T-helper 17 cell (primary cell): ENCODE measurements at regions not wholly inside any gene's neighbourhood (a gene's known extent, or its start where the extent isn't known, plus 50 kb on each side); places are given as distances from the start of the nearest gene placed in this dataset.
"Not testable (repeated sequence)": the region's sequence is repeated elsewhere in the genome, so short reads cannot be mapped to it uniquely, and the experiment has no call there.

ENCODE experiments used
- ATAC-seq: fragments of 150-1000 bp; cut with Tn5 transposase; 2 replicates; pipeline ENCODE4 v1.10.0; 2021; ENCODE audit warnings: mild to moderate bottlenecking, moderate library complexity
- DNase-seq, 3 donors: peaks; one replicate each; pipeline versions ENCODE4 v3.0.0 to v3.0.0-alpha.2; 2020 to 2021
- H3K9me3 ChIP-seq: one replicate; pipeline ENCODE4 v1.7.0; 2013; ENCODE audit warnings: low read length, mild to moderate bottlenecking; ENCODE audit not compliant: control insufficient read depth, poor library complexity, severe bottlenecking
- H3K27ac Mint-ChIP-seq: one replicate; pipeline ENCODE4 v1.8.0; 2022; ENCODE audit warnings: mild to moderate bottlenecking, moderate library complexity, mixed read lengths
- H3K27me3 Mint-ChIP-seq: one replicate; pipeline ENCODE4 v1.8.0; 2022; ENCODE audit warnings: mixed read lengths
- H3K36me3 Mint-ChIP-seq: one replicate; pipeline ENCODE4 v1.8.0; 2022; ENCODE audit warnings: low read depth, mixed read lengths
- H3K4me1 Mint-ChIP-seq: one replicate; pipeline ENCODE4 v1.8.0; 2022; ENCODE audit warnings: mild to moderate bottlenecking, mixed read lengths
- H3K4me3 Mint-ChIP-seq: one replicate; pipeline ENCODE4 v1.8.0; 2022; ENCODE audit warnings: mild to moderate bottlenecking, moderate library complexity, mixed read lengths

DNA sequence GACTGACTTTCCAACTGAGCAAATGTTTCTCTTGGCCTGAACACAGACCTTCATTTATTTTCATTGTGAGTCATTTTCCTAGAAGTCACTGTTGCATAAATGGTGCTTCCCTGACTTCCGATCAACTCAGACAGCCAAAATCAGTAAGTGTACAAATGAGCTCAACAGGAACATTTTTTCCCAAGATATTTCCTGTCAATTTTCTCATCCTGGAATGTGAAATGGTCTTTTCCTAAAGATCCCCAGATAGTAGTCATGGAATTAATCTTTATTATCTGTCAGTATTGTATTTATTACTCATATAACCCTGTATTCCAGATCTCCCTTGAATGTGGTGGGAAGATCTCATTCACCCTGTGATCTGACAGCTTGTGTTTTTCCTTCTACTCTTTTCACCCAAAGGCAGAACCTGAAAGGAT, 360.3 kb upstream of the KIF2B start:
- Mint-ChIP-seq H3K36me3 (no peaks in the 10 kb centered on the region), H3K4me3 (no peak overlapping the region), H3K27me3 (no peaks in the 10 kb centered on the region), H3K4me1 (no peaks in the 10 kb centered on the region), H3K27ac (no peak overlapping the region)
- DNase-seq (no peak), ATAC-seq (no peak)
- no peaks in the 10 kb centered on the region for H3K9me3 ChIP-seq

GRCh38 chr17:53455943-53456342, 366.8 kb upstream of the KIF2B start:
- DNase-seq, H3K36me3 Mint-ChIP-seq, H3K27ac Mint-ChIP-seq: not testable (repeated sequence)

GRCh38 chr17:53454337-53454736, 368.4 kb upstream of the KIF2B start:
- H3K36me3 Mint-ChIP-seq: no peaks in the 10 kb centered on the region
- no peak overlapping the region for H3K27ac Mint-ChIP-seq
- no peaks in the 10 kb centered on the region for H3K9me3 ChIP-seq
- H3K27me3 Mint-ChIP-seq: no peaks in the 10 kb centered on the region
- ATAC-seq: no peak
- no peaks in the 10 kb centered on the region for H3K4me1 Mint-ChIP-seq
- H3K4me3 Mint-ChIP-seq: no peak overlapping the region
- no peak for DNase-seq

More at GRCh38 chr17:53455943-53456342, 366.8 kb upstream of the KIF2B start:
- ATAC-seq, H3K27me3 Mint-ChIP-seq, H3K4me1 Mint-ChIP-seq, H3K9me3 ChIP-seq, H3K4me3 Mint-ChIP-seq: not testable (repeated sequence)

GRCh38 chr17:53449324-53449723, 373.4 kb upstream of the KIF2B start:
- H3K27me3 Mint-ChIP-seq: no peaks in the 10 kb centered on the region
- H3K36me3 Mint-ChIP-seq: no peaks in the 10 kb centered on the region
- ATAC-seq (no peak), DNase-seq (no peak)
- no peaks in the 10 kb centered on the region for H3K4me1 Mint-ChIP-seq
- H3K27ac Mint-ChIP-seq: no peak overlapping the region
- no peaks in the 10 kb centered on the region for H3K9me3 ChIP-seq
- no peak overlapping the region for H3K4me3 Mint-ChIP-seq

- Mint-ChIP-seq H3K36me3 (no peaks in the 10 kb centered on the region), H3K4me3 (no peak overlapping the region), H3K4me1 (no peaks in the 10 kb centered on the region), H3K27ac (no peak overlapping the region), H3K27me3 (no peaks in the 10 kb centered on the region)
- no peaks in the 10 kb centered on the region for H3K9me3 ChIP-seq
- ATAC-seq (no peak), DNase-seq (no peak)
Measured at GRCh38 chr17:53428913-53429312, 393.8 kb upstream of the KIF2B start.

GRCh38 chr17:53426505-53426904, 396.2 kb upstream of the KIF2B start:
- no peaks in the 10 kb centered on the region for H3K27me3 Mint-ChIP-seq
- no peaks in the 10 kb centered on the region for H3K4me1 Mint-ChIP-seq
- ATAC-seq: no peak
- no peak overlapping the region for H3K27ac Mint-ChIP-seq
- no peak for DNase-seq
- no peaks in the 10 kb centered on the region for H3K9me3 ChIP-seq
- no peak overlapping the region for H3K4me3 Mint-ChIP-seq
- no peaks in the 10 kb centered on the region for H3K36me3 Mint-ChIP-seq

DNA sequence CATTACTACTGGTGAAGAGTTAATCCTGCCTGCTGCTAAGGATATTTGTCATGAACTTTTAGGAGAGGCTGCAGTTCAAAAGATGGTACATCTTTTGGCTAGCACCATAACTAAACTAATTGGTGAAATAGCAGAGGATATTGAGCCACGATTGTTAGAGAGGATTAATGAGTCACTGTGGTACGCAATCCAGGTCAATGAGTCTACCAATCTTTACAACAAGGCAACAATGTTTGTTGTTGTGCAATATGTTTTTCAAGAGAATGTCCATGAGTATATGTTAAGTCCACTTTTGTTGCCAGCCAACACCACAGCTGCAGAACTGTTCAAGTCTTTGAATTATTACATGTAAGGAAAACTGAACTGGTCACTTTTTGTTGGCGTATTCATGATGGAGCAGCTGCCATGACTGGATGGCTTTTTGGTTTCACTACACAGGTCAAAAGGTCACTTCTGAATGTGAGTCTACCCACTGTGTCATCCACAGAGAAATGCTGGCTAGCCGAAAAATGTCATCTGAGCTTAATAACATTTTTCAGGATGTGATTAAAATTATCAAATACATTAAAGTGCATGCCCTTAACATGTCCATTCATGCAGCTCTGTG, 402.6 kb upstream of the KIF2B start:
- DNase-seq: no peak
- H3K27ac Mint-ChIP-seq: no peak overlapping the region
- H3K4me3 Mint-ChIP-seq: no peak overlapping the region
- ATAC-seq: no peak
- H3K4me1 Mint-ChIP-seq: no peaks in the 10 kb centered on the region
- H3K36me3 Mint-ChIP-seq: no peaks in the 10 kb centered on the region
- H3K9me3 ChIP-seq: no peaks in the 10 kb centered on the region
- H3K27me3 Mint-ChIP-seq: no peaks in the 10 kb centered on the region

GRCh38 chr17:53409588-53409987, 413.1 kb upstream of the KIF2B start:
- Mint-ChIP-seq H3K4me3 (no peak overlapping the region), H3K4me1 (no peaks in the 10 kb centered on the region), H3K27me3 (no peaks in the 10 kb centered on the region), H3K27ac (no peak overlapping the region), H3K36me3 (no peaks in the 10 kb centered on the region)
- no peaks in the 10 kb centered on the region for H3K9me3 ChIP-seq
- DNase-seq (no peak), ATAC-seq (no peak)

DNA sequence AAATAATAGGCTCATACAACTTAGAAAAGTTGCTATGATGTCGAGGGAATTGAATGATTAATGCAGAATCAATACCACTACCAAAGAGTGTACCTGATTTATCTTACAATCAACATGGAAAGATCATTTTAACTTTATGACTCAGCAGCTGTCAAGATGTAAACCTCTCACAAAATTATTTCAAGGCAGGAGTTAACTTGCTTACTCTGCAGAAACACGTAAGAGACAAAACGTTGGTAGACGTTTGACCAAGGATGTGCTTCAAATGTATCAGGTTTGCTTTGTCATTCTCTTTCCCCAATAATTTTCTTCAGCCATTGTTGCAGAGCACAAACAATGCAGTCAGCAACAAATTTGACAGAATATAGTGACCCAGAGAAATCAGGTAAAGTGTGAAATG, 415.8 kb upstream of the KIF2B start:
- no peaks in the 10 kb centered on the region for H3K9me3 ChIP-seq
- H3K27ac Mint-ChIP-seq: no peak overlapping the region
- H3K36me3 Mint-ChIP-seq: no peaks in the 10 kb centered on the region
- no peaks in the 10 kb centered on the region for H3K4me1 Mint-ChIP-seq
- ATAC-seq (no peak), DNase-seq (no peak)
- H3K4me3 Mint-ChIP-seq: no peak overlapping the region
- no peaks in the 10 kb centered on the region for H3K27me3 Mint-ChIP-seq

- H3K36me3 Mint-ChIP-seq: no peaks in the 10 kb centered on the region
- ATAC-seq: no peak
- DNase-seq: no peak
- no peaks in the 10 kb centered on the region for H3K4me1 Mint-ChIP-seq
- no peaks in the 10 kb centered on the region for H3K9me3 ChIP-seq
- H3K4me3 Mint-ChIP-seq: no peak overlapping the region
- H3K27ac Mint-ChIP-seq: no peak overlapping the region
- no peaks in the 10 kb centered on the region for H3K27me3 Mint-ChIP-seq
Measured at GRCh38 chr17:53391197-53391596, 431.5 kb upstream of the KIF2B start.

GRCh38 chr17:53390575-53390974, 432.2 kb upstream of the KIF2B start:
- H3K27ac Mint-ChIP-seq: no peak overlapping the region
- ATAC-seq: no peak
- DNase-seq: no peak
- no peak overlapping the region for H3K4me3 Mint-ChIP-seq
- no peaks in the 10 kb centered on the region for H3K36me3 Mint-ChIP-seq
- H3K9me3 ChIP-seq: no peaks in the 10 kb centered on the region
- H3K27me3 Mint-ChIP-seq: no peaks in the 10 kb centered on the region
- H3K4me1 Mint-ChIP-seq: no peaks in the 10 kb centered on the region

GRCh38 chr17:53387745-53388144, 435.0 kb upstream of the KIF2B start:
- H3K36me3 Mint-ChIP-seq: no peaks in the 10 kb centered on the region

GRCh38 chr17:53353919-53354351, 468.8 kb upstream of the KIF2B start:
- no peak for DNase-seq
- no peaks in the 10 kb centered on the region for H3K9me3 ChIP-seq
- no peaks in the 10 kb centered on the region for H3K4me1 Mint-ChIP-seq
- no peak overlapping the region for H3K4me3 Mint-ChIP-seq
- no peak for ATAC-seq
- no peaks in the 10 kb centered on the region for H3K27me3 Mint-ChIP-seq
- H3K36me3 Mint-ChIP-seq: no peaks in the 10 kb centered on the region
- no peak overlapping the region for H3K27ac Mint-ChIP-seq

More at GRCh38 chr17:53387745-53388144, 435.0 kb upstream of the KIF2B start:
- Mint-ChIP-seq H3K27ac (no peak overlapping the region), H3K27me3 (no peaks in the 10 kb centered on the region), H3K4me3 (no peak overlapping the region), H3K4me1 (no peaks in the 10 kb centered on the region)
- DNase-seq: no peak
- H3K9me3 ChIP-seq: no peaks in the 10 kb centered on the region
- no peak for ATAC-seq

DNA sequence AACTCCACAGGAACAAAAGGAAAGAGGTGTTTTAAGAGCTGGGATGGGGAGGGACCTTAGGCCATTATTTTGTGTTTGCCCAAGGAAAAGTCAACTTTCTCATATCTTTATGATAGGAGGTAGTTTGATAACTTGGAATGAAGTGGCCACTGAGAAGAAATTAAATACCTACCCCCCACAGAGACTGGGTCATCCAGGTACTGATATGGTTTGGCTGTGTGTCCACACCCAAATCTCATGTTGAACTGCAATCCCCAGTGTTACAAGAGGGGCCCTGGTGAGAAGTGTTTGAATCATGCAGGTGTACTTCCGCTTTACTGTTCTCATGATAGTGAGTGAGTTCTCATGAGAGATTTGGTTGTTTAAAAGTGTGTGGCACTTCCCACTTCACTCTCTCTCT, 477.9 kb upstream of the KIF2B start:
- no peak overlapping the region for H3K27ac Mint-ChIP-seq
- H3K4me1 Mint-ChIP-seq: no peaks in the 10 kb centered on the region
- DNase-seq (no peak), ATAC-seq (no peak)
- H3K36me3 Mint-ChIP-seq: no peaks in the 10 kb centered on the region
- no peaks in the 10 kb centered on the region for H3K27me3 Mint-ChIP-seq
- H3K9me3 ChIP-seq: no peaks in the 10 kb centered on the region
- no peak overlapping the region for H3K4me3 Mint-ChIP-seq
